ENCODE measurements at regions not wholly inside any gene's neighbourhood (a gene's known extent, or its start where the extent isn't known, plus 50 kb on each side); places are given as distances from the start of the nearest gene placed in this dataset.
"Not testable (repeated sequence)": the region's sequence is repeated elsewhere in the genome, so short reads cannot be mapped to it uniquely, and the experiment has no call there.

DNA sequence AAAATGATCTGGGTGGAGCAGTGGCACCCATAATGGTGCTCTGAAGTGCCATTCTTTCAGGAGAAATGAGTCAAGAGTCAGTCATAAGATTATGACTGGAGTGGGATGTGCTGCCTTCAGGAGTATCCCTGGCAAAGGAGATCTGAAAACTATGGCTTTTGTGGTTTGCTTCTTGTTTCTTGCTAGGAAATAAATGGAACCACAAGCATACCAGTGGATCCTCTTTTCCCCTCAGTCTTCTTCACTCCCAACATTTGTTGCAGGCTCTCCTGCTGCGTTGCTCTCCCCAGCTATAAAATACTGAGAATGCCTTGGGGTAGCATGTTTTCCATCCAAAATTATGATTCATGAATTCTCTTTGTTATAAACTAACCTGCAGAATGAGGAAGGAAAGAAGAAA, 199.1 kb downstream of the NNT start:
- no peak for ATAC-seq
- no peak for TF ChIP-seq TCF4 (CRISPR knock-in tag; IDR thresholded peaks at IDR 0.05; ENCODE audit: borderline replicate concordance)
- TF ChIP-seq GLIS3 (CRISPR knock-in tag; IDR thresholded peaks at IDR 0.05) = no peak
- TF ChIP-seq SNAI2 (CRISPR knock-in tag; IDR thresholded peaks at IDR 0.05) = no peak
- TF ChIP-seq CSDC2 (CRISPR knock-in tag; IDR thresholded peaks at IDR 0.05) = no peak
- TF ChIP-seq ZNF565 (CRISPR knock-in tag; conservative IDR thresholded peaks at IDR 0.05; ENCODE audit: low read depth) = no peak
- TF ChIP-seq ZFP3 (CRISPR knock-in tag; IDR thresholded peaks at IDR 0.05) = no peak
- no peak for TF ChIP-seq ZNF70 (CRISPR knock-in tag; IDR thresholded peaks at IDR 0.05)
- TF ChIP-seq OSR1 (CRISPR knock-in tag; IDR thresholded peaks at IDR 0.05) = no peak
- TF ChIP-seq, protein P1, sequence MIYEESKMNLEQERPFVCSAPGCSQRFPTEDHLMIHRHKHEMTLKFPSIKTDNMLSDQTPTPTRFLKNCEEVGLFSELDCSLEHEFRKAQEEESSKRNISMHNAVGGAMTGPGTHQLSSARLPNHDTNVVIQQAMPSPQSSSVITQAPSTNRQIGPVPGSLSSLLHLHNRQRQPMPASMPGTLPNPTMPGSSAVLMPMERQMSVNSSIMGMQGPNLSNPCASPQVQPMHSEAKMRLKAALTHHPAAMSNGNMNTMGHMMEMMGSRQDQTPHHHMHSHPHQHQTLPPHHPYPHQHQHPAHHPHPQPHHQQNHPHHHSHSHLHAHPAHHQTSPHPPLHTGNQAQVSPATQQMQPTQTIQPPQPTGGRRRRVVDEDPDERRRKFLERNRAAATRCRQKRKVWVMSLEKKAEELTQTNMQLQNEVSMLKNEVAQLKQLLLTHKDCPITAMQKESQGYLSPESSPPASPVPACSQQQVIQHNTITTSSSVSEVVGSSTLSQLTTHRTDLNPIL (CRISPR knock-in tag; IDR thresholded peaks at IDR 0.05; ENCODE audit: low read depth) = no peak
- TF ChIP-seq CSRNP3 (CRISPR knock-in tag; IDR thresholded peaks at IDR 0.05) = no peak

GRCh38 chr5:43798740-43799139, 195.8 kb downstream of the NNT start:
- TF ChIP-seq ZNF70 (CRISPR knock-in tag; IDR thresholded peaks at IDR 0.05) (no peak), PPARA (CRISPR knock-in tag; IDR thresholded peaks at IDR 0.05; ENCODE audit: borderline replicate concordance) (no peak), CSDC2 (CRISPR knock-in tag; IDR thresholded peaks at IDR 0.05) (no peak), ZFP30 (CRISPR knock-in tag; IDR thresholded peaks at IDR 0.05) (no peak), TOX (CRISPR knock-in tag; IDR thresholded peaks at IDR 0.05; ENCODE audit: borderline replicate concordance) (no peak), RARB (CRISPR knock-in tag; IDR thresholded peaks at IDR 0.05) (no peak)
- TF ChIP-seq, protein P1 (CRISPR knock-in tag; IDR thresholded peaks at IDR 0.05; ENCODE audit: low read depth) = no peak
- ATAC-seq = no peak

- ATAC-seq = not testable (repeated sequence)
These were observed 188.9 kb downstream of the NNT start for GRCh38 chr5:43791880-43792279.

DNA sequence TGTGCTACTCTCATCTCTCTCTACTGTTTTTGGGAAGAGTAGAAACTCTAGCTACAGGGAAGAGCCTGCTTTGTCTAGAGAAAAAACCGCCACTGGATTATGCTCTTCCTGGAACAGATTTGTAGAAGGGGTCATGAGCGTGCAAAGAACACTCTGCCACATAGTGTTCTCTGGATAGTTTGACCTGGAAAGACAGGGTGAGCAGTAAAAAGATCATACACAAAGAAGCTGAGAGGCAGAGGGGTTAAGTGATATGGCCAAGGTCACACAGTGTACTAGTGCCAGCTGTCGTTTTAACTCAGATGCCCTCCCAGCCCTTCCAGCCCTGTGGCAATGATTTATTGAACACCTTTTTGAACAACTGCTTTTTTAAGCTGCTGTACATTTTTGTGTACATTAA, 182.2 kb downstream of the NNT start:
- ATAC-seq = no peak
- TF ChIP-seq SNAI2 (CRISPR knock-in tag; IDR thresholded peaks at IDR 0.05) (no peak), ZC3H10 (CRISPR knock-in tag; IDR thresholded peaks at IDR 0.05) (no peak), ZNF70 (CRISPR knock-in tag; IDR thresholded peaks at IDR 0.05) (no peak), TOX (CRISPR knock-in tag; IDR thresholded peaks at IDR 0.05; ENCODE audit: borderline replicate concordance) (no peak), CSRNP3 (CRISPR knock-in tag; IDR thresholded peaks at IDR 0.05) (no peak), RARB (CRISPR knock-in tag; IDR thresholded peaks at IDR 0.05) (no peak), CSDC2 (CRISPR knock-in tag; IDR thresholded peaks at IDR 0.05) (no peak), ZNF565 (CRISPR knock-in tag; conservative IDR thresholded peaks at IDR 0.05; ENCODE audit: low read depth) (no peak), TCF4 (CRISPR knock-in tag; IDR thresholded peaks at IDR 0.05; ENCODE audit: borderline replicate concordance) (no peak), ZNF8 (CRISPR knock-in tag; IDR thresholded peaks at IDR 0.05) (no peak), ZFP3 (CRISPR knock-in tag; IDR thresholded peaks at IDR 0.05) (no peak), PATZ1 (CRISPR knock-in tag; IDR thresholded peaks at IDR 0.05; ENCODE audit: borderline replicate concordance) (no peak), ISL1 (CRISPR knock-in tag; IDR thresholded peaks at IDR 0.05) (no peak), ESRRG (CRISPR knock-in tag; IDR thresholded peaks at IDR 0.05) (no peak), PPARA (CRISPR knock-in tag; IDR thresholded peaks at IDR 0.05; ENCODE audit: borderline replicate concordance) (no peak), GLIS3 (CRISPR knock-in tag; IDR thresholded peaks at IDR 0.05) (no peak), BACH2 (CRISPR knock-in tag; IDR thresholded peaks at IDR 0.05; ENCODE audit: borderline replicate concordance) (no peak), OSR1 (CRISPR knock-in tag; IDR thresholded peaks at IDR 0.05) (no peak), ZFP30 (CRISPR knock-in tag; IDR thresholded peaks at IDR 0.05) (no peak)
- TF ChIP-seq, protein P2, sequence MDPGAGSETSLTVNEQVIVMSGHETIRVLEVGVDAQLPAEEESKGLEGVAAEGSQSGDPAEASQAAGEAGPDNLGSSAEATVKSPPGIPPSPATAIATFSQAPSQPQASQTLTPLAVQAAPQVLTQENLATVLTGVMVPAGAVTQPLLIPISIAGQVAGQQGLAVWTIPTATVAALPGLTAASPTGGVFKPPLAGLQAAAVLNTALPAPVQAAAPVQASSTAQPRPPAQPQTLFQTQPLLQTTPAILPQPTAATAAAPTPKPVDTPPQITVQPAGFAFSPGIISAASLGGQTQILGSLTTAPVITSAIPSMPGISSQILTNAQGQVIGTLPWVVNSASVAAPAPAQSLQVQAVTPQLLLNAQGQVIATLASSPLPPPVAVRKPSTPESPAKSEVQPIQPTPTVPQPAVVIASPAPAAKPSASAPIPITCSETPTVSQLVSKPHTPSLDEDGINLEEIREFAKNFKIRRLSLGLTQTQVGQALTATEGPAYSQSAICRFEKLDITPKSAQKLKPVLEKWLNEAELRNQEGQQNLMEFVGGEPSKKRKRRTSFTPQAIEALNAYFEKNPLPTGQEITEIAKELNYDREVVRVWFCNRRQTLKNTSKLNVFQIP (CRISPR knock-in tag; IDR thresholded peaks at IDR 0.05; ENCODE audit: borderline replicate concordance, low read depth) = no peak
